Neuronal stem cell (in vitro differentiated cells): ENCODE measurements at regions not wholly inside any gene's neighbourhood (a gene's known extent, or its start where the extent isn't known, plus 50 kb on each side); places are given as distances from the start of the nearest gene placed in this dataset.

Source experiments
- DNase-seq: peaks from one replicate; pipeline ENCODE4 v3.0.0-alpha.2; 2013; ENCODE audit warnings: low spot score
- H2AFZ ChIP-seq: one replicate; pipeline ENCODE4 v1.6.1; 2013; ENCODE audit warnings: mild to moderate bottlenecking, low read length, inconsistent platforms
- H2AK5ac ChIP-seq: 2 replicates; pipeline ENCODE4 v1.6.1; 2013; ENCODE audit warnings: low read depth, mild to moderate bottlenecking, inconsistent platforms, low read length, moderate library complexity, mixed read lengths
- H2BK120ac ChIP-seq: 2 replicates; pipeline ENCODE4 v1.6.1; 2013; ENCODE audit warnings: low read depth, mild to moderate bottlenecking, inconsistent platforms, low read length, moderate library complexity, mixed read lengths
- H2BK12ac ChIP-seq: one replicate; pipeline ENCODE4 v1.6.1; 2013; ENCODE audit warnings: low read length, inconsistent platforms
- H2BK15ac ChIP-seq: 2 replicates; pipeline ENCODE4 v1.6.1; 2013; ENCODE audit warnings: mild to moderate bottlenecking, low read length, inconsistent platforms, mixed read lengths
- H2BK5ac ChIP-seq: one replicate; pipeline ENCODE4 v1.6.1; 2013; ENCODE audit warnings: inconsistent platforms, mild to moderate bottlenecking, low read length, moderate library complexity
- H3K14ac ChIP-seq: one replicate; pipeline ENCODE4 v1.6.1; 2013; ENCODE audit warnings: low read length, inconsistent platforms
- H3K18ac ChIP-seq: 2 replicates; pipeline ENCODE4 v1.6.1; 2013; ENCODE audit warnings: low read length, inconsistent platforms
- H3K23ac ChIP-seq: 2 replicates; pipeline ENCODE4 v1.6.1; 2013; ENCODE audit warnings: low read depth, mild to moderate bottlenecking, mixed read lengths, low read length, inconsistent platforms; ENCODE audit not compliant: poor library complexity
- H3K27ac ChIP-seq: replicated peaks from 3 replicates; pipeline ENCODE4 v1.5.1; 2013; ENCODE audit warnings: low read length, inconsistent platforms
- H3K27me3 ChIP-seq, 3 experiments: 2 replicates each; pipeline ENCODE4 v1.6.1; 2013; ENCODE audit warnings: low read length in 3 of 3, mild to moderate bottlenecking in 2 of 3, inconsistent platforms in 1 of 3, low read depth in 1 of 3, mixed read lengths in 1 of 3, moderate library complexity in 1 of 3; ENCODE audit not compliant: control insufficient read depth in 3 of 3, insufficient read depth in 3 of 3
- H3K36me3 ChIP-seq, 2 donors: replicated peaks in 1 of 2; 2 replicates each; pipeline ENCODE4 v1.6.1; 2013; ENCODE audit warnings: low read length in 2 of 2; ENCODE audit not compliant: control insufficient read depth in 2 of 2, insufficient read depth in 2 of 2
- H3K4ac ChIP-seq: 2 replicates; pipeline ENCODE4 v1.6.1; 2013; ENCODE audit warnings: inconsistent platforms, mild to moderate bottlenecking, low read length, moderate library complexity
- H3K4me1 ChIP-seq, 2 donors: 1 replicate in 1 of 2; 2 replicates in 1 of 2; pipeline ENCODE4 v1.6.1; 2013; ENCODE audit warnings: low read length in 2 of 2, low read depth in 1 of 2; ENCODE audit not compliant: control insufficient read depth in 2 of 2, insufficient read depth in 1 of 2
- H3K4me2 ChIP-seq: one replicate; pipeline ENCODE4 v1.6.1; 2013; ENCODE audit warnings: mild to moderate bottlenecking, low read length, inconsistent platforms; ENCODE audit not compliant: insufficient read depth, poor library complexity, severe bottlenecking
- H3K4me3 ChIP-seq, 2 donors: 2 replicates each; pipeline ENCODE4 v1.5.1; 2013; ENCODE audit warnings: low read length in 2 of 2, mild to moderate bottlenecking in 2 of 2, inconsistent platforms in 1 of 2, moderate library complexity in 1 of 2
- H3K79me1 ChIP-seq: one replicate; pipeline ENCODE4 v1.6.1; 2013; ENCODE audit warnings: low read depth, mild to moderate bottlenecking, inconsistent platforms, low read length, moderate library complexity
- H3K9ac ChIP-seq: one replicate; pipeline ENCODE4 v1.6.1; 2013; ENCODE audit warnings: mild to moderate bottlenecking, low read depth, low read length, inconsistent platforms; ENCODE audit not compliant: poor library complexity
- H3K9me3 ChIP-seq, 2 donors: replicated peaks in 1 of 2; 2 replicates each; pipeline versions ENCODE3 to v1.6.1; 2013; ENCODE audit warnings: low read length in 2 of 2, mild to moderate bottlenecking in 2 of 2, inconsistent platforms in 1 of 2, low read depth in 1 of 2, mixed read lengths in 1 of 2, moderate library complexity in 1 of 2; ENCODE audit not compliant: control insufficient read depth in 2 of 2, insufficient read depth in 1 of 2
- H4K8ac ChIP-seq: one replicate; pipeline ENCODE4 v1.6.1; 2013; ENCODE audit warnings: low read depth, mild to moderate bottlenecking, inconsistent platforms, low read length, moderate library complexity
- H4K91ac ChIP-seq: one replicate; pipeline ENCODE4 v1.6.1; 2013; ENCODE audit warnings: low read length, low read depth, mild to moderate bottlenecking, inconsistent platforms; ENCODE audit not compliant: poor library complexity
- WGBS, 2 donors: extraction: QIAGEN DNeasy Blood & Tissue Kit; methylation state at CpG; one replicate each; pipeline ENCODE4 v1.1.7; 2013; ENCODE audit warnings: missing lambda C conversion rate in 2 of 2, mixed read lengths in 1 of 2; ENCODE audit not compliant: insufficient read length in 2 of 2, insufficient replicate concordance in 1 of 2; ENCODE audit errors: extremely low coverage in 2 of 2; 5-methylcytosine and 5-hydroxymethylcytosine counted together

- Histone ChIP-seq H4K8ac (no peak overlapping the region), H2AK5ac (no peak overlapping the region), H3K18ac (no peak overlapping the region), H2BK15ac (no peak overlapping the region), H4K91ac (no peak overlapping the region), H3K9ac (no peak overlapping the region), H2BK120ac (no peak overlapping the region), H3K27ac (no peak overlapping the region), H3K79me1 (no peaks in the 10 kb centered on the region), H3K14ac (no peak overlapping the region), H3K4me3 (no peak overlapping the region), H2AFZ (no peak overlapping the region), H3K27me3 (no peaks in the 10 kb centered on the region), H2BK12ac (no peak overlapping the region), H3K9me3 (no peaks in the 10 kb centered on the region), H3K4me1 (peaks cover 0 to 5% of the 10 kb centered on the region in 2 donors), H3K4me2 (no peak overlapping the region), H3K23ac (no peak overlapping the region), H3K36me3 (no peaks in the 10 kb centered on the region), H3K4ac (no peak overlapping the region), H2BK5ac (no peak overlapping the region)
- WGBS, 2 donors = no CpG with 5 or more reads among the region's 8 CpGs
- no peak for DNase-seq
Measured at GRCh38 chr4:25563071-25563564, 92.5 kb upstream of the SLC34A2 start.

GRCh38 chr4:25564836-25565235, 90.8 kb upstream of the SLC34A2 start:
- Histone ChIP-seq H2BK120ac (no peak overlapping the region), H3K36me3 (no peaks in the 10 kb centered on the region), H3K4me2 (no peak overlapping the region), H3K9me3 (no peaks in the 10 kb centered on the region), H2BK5ac (no peak overlapping the region), H3K18ac (no peak overlapping the region), H2BK12ac (peak overlapping the region; percentile 77), H3K14ac (no peak overlapping the region), H3K23ac (no peak overlapping the region), H4K91ac (no peak overlapping the region), H3K4me3 (no peak overlapping the region), H2AFZ (no peak overlapping the region), H3K9ac (no peak overlapping the region), H2BK15ac (peak overlapping the region; percentile 32), H3K79me1 (no peaks in the 10 kb centered on the region), H3K27ac (no peak overlapping the region), H3K4ac (no peak overlapping the region), H2AK5ac (no peak overlapping the region), H3K4me1 (peaks cover 0 to 5% of the 10 kb centered on the region in 2 donors), H3K27me3 (no peaks in the 10 kb centered on the region), H4K8ac (no peak overlapping the region)
- no peak for DNase-seq
- WGBS, 2 donors = no CpG with 5 or more reads among the region's 12 CpGs

- H2BK5ac ChIP-seq = no peak overlapping the region
- H3K23ac ChIP-seq = no peak overlapping the region
- H2AFZ ChIP-seq = no peak overlapping the region
- H3K14ac ChIP-seq = no peak overlapping the region
- no peak overlapping the region for H4K91ac ChIP-seq
- H3K4me2 ChIP-seq = no peak overlapping the region
- H3K79me1 ChIP-seq = no peaks in the 10 kb centered on the region
- no peak overlapping the region for H3K18ac ChIP-seq
- no peak for DNase-seq
- no peaks in the 10 kb centered on the region for H3K9me3 ChIP-seq
- no peak overlapping the region for H3K27ac ChIP-seq
- H2AK5ac ChIP-seq = no peak overlapping the region
- H3K36me3 ChIP-seq = no peaks in the 10 kb centered on the region
- no peak overlapping the region for H4K8ac ChIP-seq
- H3K27me3 ChIP-seq = no peaks in the 10 kb centered on the region
- H2BK15ac ChIP-seq = no peak overlapping the region
- WGBS, 2 donors = no CpG with 5 or more reads among the region's 2 CpGs
- no peak overlapping the region for H2BK120ac ChIP-seq
- H3K9ac ChIP-seq = no peak overlapping the region
- no peak overlapping the region for H3K4ac ChIP-seq
- H2BK12ac ChIP-seq = no peak overlapping the region
- peaks cover 0 to 5% of the 10 kb centered on the region in 2 donors for H3K4me1 ChIP-seq
- H3K4me3 ChIP-seq = no peak overlapping the region
Measured at GRCh38 chr4:25567253-25567652, 88.4 kb upstream of the SLC34A2 start.

- H3K9me3 ChIP-seq = no peaks in the 10 kb centered on the region
Measured at GRCh38 chr4:25569716-25570115, 85.9 kb upstream of the SLC34A2 start.

More at GRCh38 chr4:25569716-25570115, 85.9 kb upstream of the SLC34A2 start:
- Histone ChIP-seq H3K79me1 (no peaks in the 10 kb centered on the region), H2BK12ac (no peak overlapping the region), H2AFZ (no peak overlapping the region), H3K18ac (no peak overlapping the region), H2BK120ac (no peak overlapping the region), H3K27me3 (no peaks in the 10 kb centered on the region), H3K14ac (no peak overlapping the region), H4K91ac (no peak overlapping the region), H2BK15ac (no peak overlapping the region), H2BK5ac (no peak overlapping the region), H3K4me3 (no peak overlapping the region), H3K4me1 (peaks cover 0 to 5% of the 10 kb centered on the region in 2 donors), H3K4me2 (no peak overlapping the region), H3K27ac (no peak overlapping the region), H3K4ac (no peak overlapping the region), H3K9ac (no peak overlapping the region), H4K8ac (no peak overlapping the region), H2AK5ac (no peak overlapping the region), H3K23ac (no peak overlapping the region), H3K36me3 (no peaks in the 10 kb centered on the region)
- no CpG with 5 or more reads among the region's 6 CpGs for WGBS, 2 donors
- no peak for DNase-seq
